NT2/D1 (cell line): ENCODE measurements at regions not wholly inside any gene's neighbourhood (a gene's known extent, or its start where the extent isn't known, plus 50 kb on each side); places are given as distances from the start of the nearest gene placed in this dataset.

Source experiments
- YY1 ChIP-seq: IDR thresholded peaks from 2 replicates; pipeline ENCODE4 v1.6.1; 2011; ENCODE audit not compliant: insufficient read length, insufficient read depth
- ZNF274 ChIP-seq: IDR thresholded peaks from 2 replicates; pipeline ENCODE4 v1.6.1; 2011; ENCODE audit warnings: mild to moderate bottlenecking, low read depth, low read length

DNA sequence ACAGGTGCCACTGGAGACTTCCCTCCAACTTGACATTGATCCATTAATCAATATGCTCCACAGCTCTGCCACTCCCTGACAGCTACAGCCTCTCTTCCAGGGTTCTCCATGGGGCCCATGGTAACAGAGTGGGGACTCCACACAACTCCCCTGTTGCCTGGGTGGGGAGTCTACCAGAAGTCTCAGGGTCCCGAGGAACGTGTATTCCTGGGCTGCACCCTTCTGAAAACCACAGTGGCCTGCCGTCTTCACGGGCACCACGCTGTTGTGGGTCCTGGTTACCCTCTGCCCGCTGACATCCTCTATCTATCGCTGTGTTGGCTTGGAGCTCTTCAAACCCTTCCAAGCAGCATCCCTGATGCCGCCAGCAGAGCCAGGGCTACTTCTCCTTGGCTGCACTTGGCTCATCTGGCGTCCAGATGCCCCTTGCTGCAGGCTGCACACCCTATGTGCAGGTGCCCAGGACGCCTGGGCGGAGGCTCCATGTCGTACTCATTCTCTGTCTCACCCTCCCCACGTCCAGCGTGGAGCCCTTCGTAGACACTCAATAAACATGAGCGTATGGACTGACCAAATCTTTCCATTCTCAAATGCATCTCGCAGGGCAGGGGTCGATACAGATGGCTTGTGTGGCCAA, 1341.8 kb downstream of the TBC1D22A start:
- no peak for TF ChIP-seq ZNF274
- TF ChIP-seq YY1, result no peak
